ENCODE measurements at regions not wholly inside any gene's neighbourhood (a gene's known extent, or its start where the extent isn't known, plus 50 kb on each side); places are given as distances from the start of the nearest gene placed in this dataset.

- TF ChIP-seq, protein P1, sequence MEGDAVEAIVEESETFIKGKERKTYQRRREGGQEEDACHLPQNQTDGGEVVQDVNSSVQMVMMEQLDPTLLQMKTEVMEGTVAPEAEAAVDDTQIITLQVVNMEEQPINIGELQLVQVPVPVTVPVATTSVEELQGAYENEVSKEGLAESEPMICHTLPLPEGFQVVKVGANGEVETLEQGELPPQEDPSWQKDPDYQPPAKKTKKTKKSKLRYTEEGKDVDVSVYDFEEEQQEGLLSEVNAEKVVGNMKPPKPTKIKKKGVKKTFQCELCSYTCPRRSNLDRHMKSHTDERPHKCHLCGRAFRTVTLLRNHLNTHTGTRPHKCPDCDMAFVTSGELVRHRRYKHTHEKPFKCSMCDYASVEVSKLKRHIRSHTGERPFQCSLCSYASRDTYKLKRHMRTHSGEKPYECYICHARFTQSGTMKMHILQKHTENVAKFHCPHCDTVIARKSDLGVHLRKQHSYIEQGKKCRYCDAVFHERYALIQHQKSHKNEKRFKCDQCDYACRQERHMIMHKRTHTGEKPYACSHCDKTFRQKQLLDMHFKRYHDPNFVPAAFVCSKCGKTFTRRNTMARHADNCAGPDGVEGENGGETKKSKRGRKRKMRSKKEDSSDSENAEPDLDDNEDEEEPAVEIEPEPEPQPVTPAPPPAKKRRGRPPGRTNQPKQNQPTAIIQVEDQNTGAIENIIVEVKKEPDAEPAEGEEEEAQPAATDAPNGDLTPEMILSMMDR (conservative IDR thresholded peaks at IDR 0.05 in 1 of 2, IDR thresholded peaks at IDR 0.05 in 1 of 2; ENCODE audit: extremely low read depth in 1 of 2, insufficient read depth in 1 of 2, low read depth in 1 of 2, low read length in 2 of 2), result no peak
- no peak for TF ChIP-seq EZH2 (IDR thresholded peaks at IDR 0.05; ENCODE audit: borderline replicate concordance, low read length)
Observed at GRCh38 chr12:18794000-18794399, 56.1 kb downstream of the CAPZA3 start.

Data from mammary epithelial cell (primary cell).